Osteocyte (in vitro differentiated cells): ENCODE measurements at regions not wholly inside any gene's neighbourhood (a gene's known extent, or its start where the extent isn't known, plus 50 kb on each side); places are given as distances from the start of the nearest gene placed in this dataset.

ENCODE experiments used
- DNase-seq: peaks from one replicate; pipeline ENCODE4 v3.0.0; 2021; ENCODE audit warnings: mixed read lengths; ENCODE audit not compliant: unreplicated experiment; ENCODE audit errors: extremely low spot score
- H3K27ac Mint-ChIP-seq: one replicate; pipeline ENCODE4 v1.8.0; 2021; ENCODE audit warnings: mild to moderate bottlenecking, mixed read lengths; ENCODE audit not compliant: unreplicated experiment
- H3K27me3 Mint-ChIP-seq: one replicate; pipeline ENCODE4 v1.8.0; 2021; ENCODE audit warnings: mixed read lengths; ENCODE audit not compliant: unreplicated experiment
- H3K36me3 Mint-ChIP-seq: one replicate; pipeline ENCODE4 v1.8.0; 2021; ENCODE audit warnings: mixed read lengths; ENCODE audit not compliant: unreplicated experiment
- H3K4me1 Mint-ChIP-seq: one replicate; pipeline ENCODE4 v1.8.0; 2021; ENCODE audit warnings: mixed read lengths; ENCODE audit not compliant: unreplicated experiment
- H3K4me3 Mint-ChIP-seq: one replicate; pipeline ENCODE4 v1.8.0; 2021; ENCODE audit warnings: mild to moderate bottlenecking, moderate library complexity, mixed read lengths; ENCODE audit not compliant: unreplicated experiment
- H3K9me3 Mint-ChIP-seq: one replicate; pipeline ENCODE4 v1.8.0; 2021; ENCODE audit warnings: mixed read lengths; ENCODE audit not compliant: unreplicated experiment
- CTCF ChIP-seq: fragments of 200-600 bp; sonication (generic); IDR thresholded peaks from 2 replicates; pipeline ENCODE4 v1.5.0; 2021; ENCODE audit warnings: antibody characterized with exemption, mild to moderate bottlenecking, moderate library complexity

- Mint-ChIP-seq H3K4me3 (no peak overlapping the region), H3K4me1 (no peaks in the 10 kb centered on the region), H3K27ac (no peak overlapping the region), H3K27me3 (no peaks in the 10 kb centered on the region), H3K36me3 (no peaks in the 10 kb centered on the region), H3K9me3 (peaks cover 12% of the 10 kb centered on the region)
- no peak for TF ChIP-seq CTCF
- peak; percentile 81 for DNase-seq
These were observed 200.5 kb upstream of the HDAC4 start for GRCh38 chr2:239601201-239601851.

- no peaks in the 10 kb centered on the region for H3K4me1 Mint-ChIP-seq
- H3K36me3 Mint-ChIP-seq: no peaks in the 10 kb centered on the region
- no peak for DNase-seq
- TF ChIP-seq CTCF: no peak
- no peak overlapping the region for H3K27ac Mint-ChIP-seq
- peaks cover 17% of the 10 kb centered on the region for H3K9me3 Mint-ChIP-seq
- H3K27me3 Mint-ChIP-seq: no peaks in the 10 kb centered on the region
- no peak overlapping the region for H3K4me3 Mint-ChIP-seq
These were observed 199.8 kb upstream of the HDAC4 start for GRCh38 chr2:239600650-239601049.

GRCh38 chr2:239600001-239600593, 199.3 kb upstream of the HDAC4 start:
- peaks cover 15% of the 10 kb centered on the region for H3K9me3 Mint-ChIP-seq
- H3K4me3 Mint-ChIP-seq: no peak overlapping the region
- no peaks in the 10 kb centered on the region for H3K4me1 Mint-ChIP-seq
- no peak overlapping the region for H3K27ac Mint-ChIP-seq
- H3K27me3 Mint-ChIP-seq: no peaks in the 10 kb centered on the region
- no peak for DNase-seq
- no peaks in the 10 kb centered on the region for H3K36me3 Mint-ChIP-seq
- TF ChIP-seq CTCF: no peak

- no peak for DNase-seq
- Mint-ChIP-seq H3K27ac (no peak overlapping the region), H3K4me1 (no peaks in the 10 kb centered on the region), H3K9me3 (peaks cover 10% of the 10 kb centered on the region), H3K36me3 (no peaks in the 10 kb centered on the region), H3K4me3 (no peak overlapping the region), H3K27me3 (no peaks in the 10 kb centered on the region)
- no peak for TF ChIP-seq CTCF
These were observed 198.5 kb upstream of the HDAC4 start for GRCh38 chr2:239599299-239599698.

GRCh38 chr2:239598732-239599090, 197.9 kb upstream of the HDAC4 start:
- H3K4me3 Mint-ChIP-seq: no peak overlapping the region
- no peak for TF ChIP-seq CTCF
- H3K27me3 Mint-ChIP-seq: no peaks in the 10 kb centered on the region
- no peak overlapping the region for H3K27ac Mint-ChIP-seq
- no peaks in the 10 kb centered on the region for H3K4me1 Mint-ChIP-seq
- no peak for DNase-seq
- peaks cover 10% of the 10 kb centered on the region for H3K9me3 Mint-ChIP-seq
- H3K36me3 Mint-ChIP-seq: no peaks in the 10 kb centered on the region
